Esophagus muscularis mucosa (tissue), 4 donors: ENCODE measurements at regions not wholly inside any gene's neighbourhood (a gene's known extent, or its start where the extent isn't known, plus 50 kb on each side); places are given as distances from the start of the nearest gene placed in this dataset.

Experiments used
- CTCF ChIP-seq, 3 experiments: fragments of 200-600 bp in 2 of 3; fragments of 450-650 bp in 1 of 3; sonication (generic) in 2 of 3; IDR thresholded peaks; one replicate each; pipeline ENCODE4 v1.5.1; 2017 to 2019; ENCODE audit warnings: antibody characterized with exemption in 3 of 3, mild to moderate bottlenecking in 2 of 3, moderate library complexity in 1 of 3
- EP300 ChIP-seq: sonication (generic); formaldehyde crosslinking; IDR thresholded peaks from one replicate; pipeline ENCODE4 v1.6.1; 2017; ENCODE audit warnings: antibody characterized with exemption
- POLR2A ChIP-seq: fragments of 450-650 bp; IDR thresholded peaks from one replicate; pipeline ENCODE4 v1.6.1; 2017; ENCODE audit warnings: antibody characterized with exemption, moderate library complexity, mild to moderate bottlenecking, low read depth
- POLR2AphosphoS5 ChIP-seq, 2 donors: sonication (generic); formaldehyde crosslinking; IDR thresholded peaks; one replicate each; pipeline ENCODE4 v1.6.1; 2017; ENCODE audit warnings: antibody characterized with exemption in 2 of 2

- TF ChIP-seq POLR2A (no peak), CTCF (IDR thresholded peaks at IDR 0.05) (no peak), POLR2AphosphoS5 (IDR thresholded peaks at IDR 0.05) (no peak), EP300 (no peak)
Measured at GRCh38 chr4:126552321-126552720, 1080.4 kb upstream of the INTU start.
